Hypothalamus (tissue), 51 donors: ENCODE measurements at regions not wholly inside any gene's neighbourhood (a gene's known extent, or its start where the extent isn't known, plus 50 kb on each side); places are given as distances from the start of the nearest gene placed in this dataset.

Experiments used
- DNase-seq, 51 donors: peaks; one replicate each; lab custom pipeline; 2025; lab: John Stamatoyannopoulos, UW

- DNase-seq = no peak
These were observed 586.4 kb downstream of the HTR1A start for GRCh38 chr5:63375851-63376250.

- DNase-seq = no peak
These were observed 588.2 kb downstream of the HTR1A start for GRCh38 chr5:63374085-63374484.

- DNase-seq = no peak
These were observed 611.1 kb downstream of the HTR1A start for GRCh38 chr5:63351164-63351563.

GRCh38 chr5:63346451-63346850 is 615.8 kb downstream of the HTR1A start:
- DNase-seq = no peak

GRCh38 chr5:63341442-63341841 is 620.8 kb downstream of the HTR1A start:
- DNase-seq = no peak

- DNase-seq = no peak
These were observed 638.3 kb downstream of the HTR1A start for GRCh38 chr5:63323926-63324325.

- no peak for DNase-seq
These were observed 647.7 kb downstream of the HTR1A start for GRCh38 chr5:63314551-63314950.

- DNase-seq = no peak
These were observed 651.6 kb downstream of the HTR1A start for GRCh38 chr5:63310644-63311043.

- no peak for DNase-seq
These were observed 655.3 kb downstream of the HTR1A start for GRCh38 chr5:63306909-63307308.

GRCh38 chr5:63293317-63293716 is 668.9 kb downstream of the HTR1A start:
- DNase-seq = no peak

- DNase-seq = no peak
These were observed 675.5 kb downstream of the HTR1A start for GRCh38 chr5:63286724-63287123.

- DNase-seq = no peak
These were observed 684.8 kb downstream of the LRRC70 start for GRCh38 chr5:63263411-63263810.

- DNase-seq = no peak
These were observed 683.8 kb downstream of the LRRC70 start for GRCh38 chr5:63262185-63262981.

GRCh38 chr5:63261695-63262094 is 683.1 kb downstream of the LRRC70 start:
- DNase-seq = no peak

GRCh38 chr5:63255594-63255993 is 677.0 kb downstream of the LRRC70 start:
- no peak for DNase-seq

- DNase-seq = no peak
These were observed 672.3 kb downstream of the LRRC70 start for GRCh38 chr5:63250939-63251338.

GRCh38 chr5:63249960-63250359 is 671.3 kb downstream of the LRRC70 start:
- DNase-seq = no peak

- DNase-seq = no peak
These were observed 669.0 kb downstream of the LRRC70 start for GRCh38 chr5:63247651-63248050.

- DNase-seq = no peak
These were observed 666.7 kb downstream of the LRRC70 start for GRCh38 chr5:63245271-63245670.

- peak in 1 of 51 donors; percentile 1 for DNase-seq
These were observed 661.6 kb downstream of the LRRC70 start for GRCh38 chr5:63240063-63240755.

- no peak for DNase-seq
These were observed 655.3 kb downstream of the LRRC70 start for GRCh38 chr5:63233911-63234310.

GRCh38 chr5:63233361-63233760 is 654.7 kb downstream of the LRRC70 start:
- DNase-seq = no peak
